Fibroblast of mammary gland (primary cell): ENCODE measurements at regions not wholly inside any gene's neighbourhood (a gene's known extent, or its start where the extent isn't known, plus 50 kb on each side); places are given as distances from the start of the nearest gene placed in this dataset.

Source experiments
- DNase-seq: peaks from one replicate; pipeline ENCODE4 v3.0.0-alpha.2; 2010; ENCODE audit warnings: low read depth
- H3K4me3 ChIP-seq: 2 replicates; pipeline ENCODE4 v1.5.1; 2011; ENCODE audit warnings: low read depth, mild to moderate bottlenecking, low read length, moderate library complexity; ENCODE audit not compliant: control insufficient read depth
- CTCF ChIP-seq: conservative IDR thresholded peaks from 2 replicates; pipeline ENCODE4 v1.5.1; 2011; ENCODE audit warnings: low read depth, low read length, inconsistent platforms; ENCODE audit not compliant: control insufficient read depth, insufficient read depth

GRCh38 chr7:50962962-50963374 is 180.3 kb upstream of the GRB10 start:
- H3K4me3 ChIP-seq, result no peak overlapping the region
- no peak for TF ChIP-seq CTCF
- peak; percentile 54 for DNase-seq

GRCh38 chr7:50962281-50962883 is 179.7 kb upstream of the GRB10 start:
- no peak overlapping the region for H3K4me3 ChIP-seq
- no peak for DNase-seq
- TF ChIP-seq CTCF, result no peak

- no peak overlapping the region for H3K4me3 ChIP-seq
- TF ChIP-seq CTCF, result no peak
- no peak for DNase-seq
These were observed 178.1 kb upstream of the GRB10 start for GRCh38 chr7:50960621-50961310.

- no peak for DNase-seq
- H3K4me3 ChIP-seq, result no peak overlapping the region
- TF ChIP-seq CTCF, result no peak
These were observed 177.3 kb upstream of the GRB10 start for GRCh38 chr7:50959991-50960390.

GRCh38 chr7:50959560-50959959 is 176.9 kb upstream of the GRB10 start:
- no peak for TF ChIP-seq CTCF

GRCh38 chr7:50957855-50958254 is 175.2 kb upstream of the GRB10 start:
- no peak overlapping the region for H3K4me3 ChIP-seq
- no peak for DNase-seq
- TF ChIP-seq CTCF, result no peak

More at GRCh38 chr7:50959560-50959959, 176.9 kb upstream of the GRB10 start:
- H3K4me3 ChIP-seq, result no peak overlapping the region
- no peak for DNase-seq
